AG04449 (cell line): ENCODE measurements at regions not wholly inside any gene's neighbourhood (a gene's known extent, or its start where the extent isn't known, plus 50 kb on each side); places are given as distances from the start of the nearest gene placed in this dataset.
"Not testable (repeated sequence)": the region's sequence is repeated elsewhere in the genome, so short reads cannot be mapped to it uniquely, and the experiment has no call there.

Source experiments
- CTCF ChIA-PET: fragments of 350-600 bp; formaldehyde crosslinking; extraction: SDS; loops from one replicate; lab custom pipeline; 2021; ENCODE audit warnings: antibody characterized with exemption; lab: Yijun Ruan, JAX
- POLR2A ChIA-PET: fragments of 400-600, 350-600 bp; formaldehyde crosslinking; extraction: SDS; loops from one replicate; lab custom pipeline; 2020; ENCODE audit warnings: antibody characterized with exemption, inconsistent platforms; lab: Yijun Ruan, JAX
- DNase-seq: peaks from one replicate; pipeline ENCODE4 v3.0.0-alpha.2; 2010; ENCODE audit warnings: low read depth, low spot score
- H3K4me3 ChIP-seq: 2 replicates; pipeline ENCODE4 v1.5.1; 2011; ENCODE audit warnings: low read depth, mild to moderate bottlenecking, control low read depth, low read length
- CTCF ChIP-seq: IDR thresholded peaks from one replicate; pipeline ENCODE4 v1.5.1; 2011; ENCODE audit warnings: mild to moderate bottlenecking, moderate library complexity, low read length, control low read depth, inconsistent platforms; ENCODE audit not compliant: insufficient read depth; ENCODE audit errors: missing control alignments

- CTCF ChIA-PET = no interaction called here
- POLR2A ChIA-PET = interaction anchor here (0.7 kb wide), 1 partner anchor 17 kb away, joined by 3 read pairs; no protein-coding TSS in a partner anchor
- TF ChIP-seq CTCF = no peak
- peak; percentile 41 for DNase-seq
- no peak overlapping the region for H3K4me3 ChIP-seq
These were observed 90.5 kb upstream of the DGKG start for GRCh38 chr3:186452517-186452916.

GRCh38 chr3:186451371-186451770, 89.3 kb upstream of the DGKG start:
- no peak overlapping the region for H3K4me3 ChIP-seq
- POLR2A ChIA-PET = no interaction called here
- no peak for TF ChIP-seq CTCF
- CTCF ChIA-PET = no interaction called here
- DNase-seq = no peak

- no peak for TF ChIP-seq CTCF
- ChIA-PET CTCF (interaction anchor here (1.2 kb wide), 1 partner anchor 129 kb away, joined by 3 read pairs; no protein-coding TSS in a partner anchor), POLR2A (no interaction called here)
- DNase-seq = no peak
- H3K4me3 ChIP-seq = no peak overlapping the region
These were observed 82.9 kb upstream of the DGKG start for GRCh38 chr3:186444974-186445373.

DNA sequence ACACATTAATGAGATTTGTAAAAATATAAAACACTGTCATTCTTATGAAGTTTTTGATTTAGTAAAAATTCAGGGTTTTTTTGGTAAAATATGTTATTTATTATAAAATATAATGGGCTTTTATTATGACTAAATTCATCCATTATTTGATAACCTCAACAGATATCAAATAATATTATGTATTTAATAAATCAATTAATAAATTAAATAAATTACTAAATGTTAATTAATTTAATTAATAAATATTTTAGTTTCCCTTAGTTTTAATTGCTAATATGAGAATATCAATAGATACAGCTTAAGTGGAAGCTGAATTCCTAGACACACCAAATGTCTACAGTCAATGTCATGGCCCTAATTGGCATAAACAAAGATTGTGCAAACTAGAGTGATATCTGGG, 82.3 kb upstream of the DGKG start:
- no peak overlapping the region for H3K4me3 ChIP-seq
- TF ChIP-seq CTCF = no peak
- CTCF ChIA-PET = no interaction called here
- POLR2A ChIA-PET = no interaction called here
- DNase-seq = no peak

- CTCF ChIA-PET, POLR2A ChIA-PET, H3K4me3 ChIP-seq, DNase-seq: not testable (repeated sequence)
These were observed 80.9 kb upstream of the DGKG start for GRCh38 chr3:186442979-186443378.

DNA sequence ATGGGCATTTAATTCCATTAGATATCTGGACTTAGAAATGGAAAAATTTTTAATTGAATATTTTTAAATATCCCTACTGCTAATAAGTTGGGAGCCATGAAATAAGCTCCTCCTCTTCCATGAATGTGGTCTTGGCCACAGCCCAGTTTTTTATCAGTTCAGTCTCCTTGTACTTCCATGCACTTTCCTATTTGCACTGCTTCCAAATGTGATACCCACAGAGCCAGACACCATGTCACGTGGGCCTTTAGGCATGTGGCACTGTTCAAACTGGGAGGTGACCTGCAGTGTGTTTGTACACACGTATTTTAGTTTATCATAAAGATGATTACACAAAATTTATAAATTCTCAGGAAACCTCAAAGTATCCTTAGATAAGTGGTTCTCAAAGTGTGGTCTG, 80.1 kb upstream of the DGKG start:
- DNase-seq = no peak
- H3K4me3 ChIP-seq = no peak overlapping the region
- ChIA-PET CTCF (no interaction called here), POLR2A (no interaction called here)
- no peak for TF ChIP-seq CTCF

DNA sequence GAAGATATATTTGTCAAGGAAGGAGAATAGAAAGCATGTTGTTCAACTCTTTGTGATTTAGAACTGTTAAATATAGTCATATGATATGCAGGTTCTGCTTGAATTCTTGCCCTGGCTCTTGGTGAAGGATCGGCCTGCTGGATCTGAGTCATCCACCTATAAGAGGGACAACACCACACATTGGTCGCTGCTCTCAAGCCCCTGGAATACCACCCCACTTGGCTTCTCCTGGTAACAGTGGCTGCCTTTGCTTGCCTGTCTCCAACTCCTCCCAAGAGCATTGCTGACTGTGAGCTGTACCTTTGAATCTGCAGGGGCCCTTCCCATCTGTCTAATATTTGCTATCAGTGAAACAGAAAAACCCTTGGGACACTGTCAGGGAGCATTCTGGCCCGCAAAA, 78.9 kb upstream of the DGKG start:
- POLR2A ChIA-PET = no interaction called here
- no peak for TF ChIP-seq CTCF
- CTCF ChIA-PET = interaction anchor here (1.4 kb wide), 1 partner anchor 15 kb away, joined by 3 read pairs; no protein-coding TSS in a partner anchor
- no peak for DNase-seq
- H3K4me3 ChIP-seq = no peak overlapping the region
